ENCODE measurements at regions not wholly inside any gene's neighbourhood (a gene's known extent, or its start where the extent isn't known, plus 50 kb on each side); places are given as distances from the start of the nearest gene placed in this dataset.

GRCh38 chr16:73756289-73757178 is 540.1 kb upstream of the PSMD7 start:
- Histone ChIP-seq H3K27ac (ENCODE audit: control insufficient read depth, insufficient read depth, low read length) (no peak overlapping the region), H3K9me3 (ENCODE audit: control insufficient read depth, low read depth, low read length) (no peaks in the 10 kb centered on the region), H2AFZ (ENCODE audit: control insufficient read depth, low read length) (no peak overlapping the region), H3K4me2 (ENCODE audit: control insufficient read depth, extremely low read depth, insufficient read depth, low read depth, low read length) (no peak overlapping the region), H3K27me3 (ENCODE audit: control insufficient read depth, extremely low read depth, insufficient read depth, low read length) (no peaks in the 10 kb centered on the region), H3K9me1 (ENCODE audit: control insufficient read depth, extremely low read depth, insufficient read depth, low read length) (no peaks in the 10 kb centered on the region), H3K4me1 (ENCODE audit: control insufficient read depth, extremely low read depth, insufficient read depth, low read length) (no peaks in the 10 kb centered on the region), H3K36me3 (ENCODE audit: control insufficient read depth in 2 of 2, extremely low read depth in 1 of 2, insufficient read depth in 2 of 2, low read length in 2 of 2) (no peaks in the 10 kb centered on the region), H3K9ac (ENCODE audit: control insufficient read depth, extremely low read depth, insufficient read depth, low read length) (no peak overlapping the region), H3K79me2 (ENCODE audit: control insufficient read depth, insufficient read depth, low read length) (no peaks in the 10 kb centered on the region), H4K20me1 (ENCODE audit: control insufficient read depth, extremely low read depth, insufficient read depth, low read length) (no peaks in the 10 kb centered on the region), H3K4me3 (ENCODE audit: control insufficient read depth in 2 of 3, extremely low read depth in 1 of 3, insufficient read depth in 2 of 3, low read depth in 1 of 3, low read length in 3 of 3) (no peak overlapping the region)
- dilution Hi-C loops (cut with MboI; ENCODE audit: extremely low pct_ligation_motif_present, low sequenced_read_pairs): no loop called here
- DNase-seq (ENCODE audit: low read depth, low spot score): no peak
- TF ChIP-seq EZH2 (IDR thresholded peaks at IDR 0.05; ENCODE audit: low read length): no peak
- TF ChIP-seq CTCF (optimal IDR thresholded peaks at IDR 0.05 in 1 of 3, IDR thresholded peaks at IDR 0.05 in 1 of 3, conservative IDR thresholded peaks at IDR 0.05 in 1 of 3; ENCODE audit: extremely low read depth in 1 of 3, insufficient read depth in 2 of 3, low read length in 3 of 3): no peak
- no peak for FAIRE-seq

GRCh38 chr16:73753931-73754330 is 542.7 kb upstream of the PSMD7 start:
- Histone ChIP-seq H3K4me2 (ENCODE audit: control insufficient read depth, extremely low read depth, insufficient read depth, low read depth, low read length) (no peak overlapping the region), H3K9me1 (ENCODE audit: control insufficient read depth, extremely low read depth, insufficient read depth, low read length) (no peaks in the 10 kb centered on the region), H3K4me3 (ENCODE audit: control insufficient read depth in 2 of 3, extremely low read depth in 1 of 3, insufficient read depth in 2 of 3, low read depth in 1 of 3, low read length in 3 of 3) (no peak overlapping the region), H3K27me3 (ENCODE audit: control insufficient read depth, extremely low read depth, insufficient read depth, low read length) (no peaks in the 10 kb centered on the region), H3K27ac (ENCODE audit: control insufficient read depth, insufficient read depth, low read length) (no peak overlapping the region), H2AFZ (ENCODE audit: control insufficient read depth, low read length) (no peak overlapping the region), H3K4me1 (ENCODE audit: control insufficient read depth, extremely low read depth, insufficient read depth, low read length) (no peaks in the 10 kb centered on the region), H3K9me3 (ENCODE audit: control insufficient read depth, low read depth, low read length) (no peaks in the 10 kb centered on the region), H3K9ac (ENCODE audit: control insufficient read depth, extremely low read depth, insufficient read depth, low read length) (no peak overlapping the region), H3K36me3 (ENCODE audit: control insufficient read depth in 2 of 2, extremely low read depth in 1 of 2, insufficient read depth in 2 of 2, low read length in 2 of 2) (no peaks in the 10 kb centered on the region), H4K20me1 (ENCODE audit: control insufficient read depth, extremely low read depth, insufficient read depth, low read length) (no peaks in the 10 kb centered on the region), H3K79me2 (ENCODE audit: control insufficient read depth, insufficient read depth, low read length) (no peaks in the 10 kb centered on the region)
- TF ChIP-seq EZH2 (IDR thresholded peaks at IDR 0.05; ENCODE audit: low read length) (no peak), CTCF (optimal IDR thresholded peaks at IDR 0.05 in 1 of 3, IDR thresholded peaks at IDR 0.05 in 1 of 3, conservative IDR thresholded peaks at IDR 0.05 in 1 of 3; ENCODE audit: extremely low read depth in 1 of 3, insufficient read depth in 2 of 3, low read length in 3 of 3) (no peak)
- dilution Hi-C loops (cut with MboI; ENCODE audit: extremely low pct_ligation_motif_present, low sequenced_read_pairs): no loop called here
- no peak for FAIRE-seq
- no peak for DNase-seq (ENCODE audit: low read depth, low spot score)

Data from keratinocyte (primary cell).